HEK293 (cell line): ENCODE measurements at regions not wholly inside any gene's neighbourhood (a gene's known extent, or its start where the extent isn't known, plus 50 kb on each side); places are given as distances from the start of the nearest gene placed in this dataset.

Experiments used
- AEBP2 ChIP-seq: fragments of 450-650 bp; formaldehyde crosslinking; IDR thresholded peaks from 2 replicates; pipeline ENCODE4 v1.5.1; 2016; ENCODE audit warnings: missing biosample characterization, missing genetic modification characterization, borderline replicate concordance
- FEZF1 ChIP-seq: fragments of 450-650 bp; formaldehyde crosslinking; IDR thresholded peaks from 2 replicates; pipeline ENCODE4 v1.5.1; 2016; ENCODE audit warnings: missing biosample characterization, missing genetic modification characterization
- GLIS1 ChIP-seq: fragments of 450-650 bp; formaldehyde crosslinking; IDR thresholded peaks from 2 replicates; pipeline ENCODE4 v1.5.1; 2016; ENCODE audit warnings: missing biosample characterization, missing genetic modification characterization
- HIC1 ChIP-seq: fragments of 450-650 bp; formaldehyde crosslinking; IDR thresholded peaks from 2 replicates; pipeline ENCODE4 v1.5.1; 2016; ENCODE audit warnings: missing biosample characterization, missing genetic modification characterization
- INSM2 ChIP-seq: fragments of 450-650 bp; formaldehyde crosslinking; IDR thresholded peaks from 2 replicates; pipeline ENCODE4 v1.5.1; 2016; ENCODE audit warnings: missing biosample characterization, missing genetic modification characterization
- KLF9 ChIP-seq: fragments of 450-650 bp; formaldehyde crosslinking; IDR thresholded peaks from 2 replicates; pipeline ENCODE4 v1.5.1; 2016; ENCODE audit warnings: missing biosample characterization, missing genetic modification characterization, low read depth
- PRDM4 ChIP-seq: fragments of 450-650 bp; formaldehyde crosslinking; IDR thresholded peaks from 2 replicates; pipeline ENCODE4 v1.5.1; 2017; ENCODE audit warnings: missing biosample characterization, missing genetic modification characterization
- YY1 ChIP-seq: fragments of 450-650 bp; formaldehyde crosslinking; IDR thresholded peaks from 2 replicates; pipeline ENCODE4 v1.5.1; 2018; ENCODE audit warnings: missing biosample characterization, missing genetic modification characterization
- ZBTB49 ChIP-seq: fragments of 450-650 bp; formaldehyde crosslinking; IDR thresholded peaks from 2 replicates; pipeline ENCODE4 v1.5.1; 2016; ENCODE audit warnings: missing biosample characterization, missing genetic modification characterization, low read depth
- ZNF155 ChIP-seq: fragments of 450-650 bp; formaldehyde crosslinking; IDR thresholded peaks from 2 replicates; pipeline ENCODE4 v1.5.1; 2016; ENCODE audit warnings: missing biosample characterization, missing genetic modification characterization
- ZNF157 ChIP-seq: fragments of 450-650 bp; formaldehyde crosslinking; IDR thresholded peaks from 2 replicates; pipeline ENCODE4 v1.5.1; 2016; ENCODE audit warnings: missing biosample characterization, missing genetic modification characterization
- ZNF175 ChIP-seq: fragments of 450-650 bp; formaldehyde crosslinking; IDR thresholded peaks from 2 replicates; pipeline ENCODE4 v1.5.1; 2016; ENCODE audit warnings: missing biosample characterization, missing genetic modification characterization
- ZNF473 ChIP-seq: fragments of 450-650 bp; formaldehyde crosslinking; IDR thresholded peaks from 2 replicates; pipeline ENCODE4 v1.5.1; 2017; ENCODE audit warnings: missing biosample characterization, missing genetic modification characterization
- ZNF558 ChIP-seq: fragments of 450-650 bp; formaldehyde crosslinking; IDR thresholded peaks from 2 replicates; pipeline ENCODE4 v1.5.1; 2016; ENCODE audit warnings: missing biosample characterization, missing genetic modification characterization
- ZNF600 ChIP-seq: fragments of 450-650 bp; formaldehyde crosslinking; IDR thresholded peaks from 2 replicates; pipeline ENCODE4 v1.5.1; 2016; ENCODE audit warnings: missing biosample characterization, missing genetic modification characterization
- ZNF626 ChIP-seq: fragments of 450-650 bp; sonication (Bioruptor Pico); formaldehyde crosslinking; IDR thresholded peaks from 2 replicates; pipeline ENCODE4 v1.5.1; 2018; ENCODE audit warnings: missing biosample characterization, missing genetic modification characterization, inconsistent platforms
- ZNF654 ChIP-seq: fragments of 450-650 bp; formaldehyde crosslinking; IDR thresholded peaks from 2 replicates; pipeline ENCODE4 v1.5.1; 2016; ENCODE audit warnings: low read depth, missing biosample characterization, missing genetic modification characterization
- ZNF664 ChIP-seq: fragments of 450-650 bp; formaldehyde crosslinking; IDR thresholded peaks from 2 replicates; pipeline ENCODE4 v1.5.1; 2016; ENCODE audit warnings: missing biosample characterization, missing genetic modification characterization
- ZNF776 ChIP-seq: fragments of 450-650 bp; formaldehyde crosslinking; IDR thresholded peaks from 2 replicates; pipeline ENCODE4 v1.5.0; 2017; ENCODE audit warnings: missing biosample characterization, missing genetic modification characterization, borderline replicate concordance
- ZSCAN30 ChIP-seq: fragments of 450-650 bp; IDR thresholded peaks from 2 replicates; pipeline ENCODE4 v1.5.1; 2018; ENCODE audit warnings: missing biosample characterization, mild to moderate bottlenecking, missing genetic modification characterization, moderate library complexity
- ZSCAN4 ChIP-seq: fragments of 450-650 bp; formaldehyde crosslinking; IDR thresholded peaks from 2 replicates; pipeline ENCODE4 v1.5.1; 2017; ENCODE audit warnings: missing biosample characterization, missing genetic modification characterization
- ZXDB ChIP-seq: fragments of 450-650 bp; formaldehyde crosslinking; IDR thresholded peaks from 2 replicates; pipeline ENCODE4 v1.5.1; 2016; ENCODE audit warnings: missing biosample characterization, missing genetic modification characterization
- TF ChIP-seq, protein P1 (sequence below): fragments of 450-650 bp; formaldehyde crosslinking; IDR thresholded peaks from 2 replicates; pipeline ENCODE4 v1.5.1; 2017; ENCODE audit warnings: missing biosample characterization, missing genetic modification characterization
- TF ChIP-seq, protein P2 (sequence below): IDR thresholded peaks from 2 replicates; pipeline ENCODE4 v1.6.1; 2011; ENCODE audit warnings: mild to moderate bottlenecking, low read depth, low read length, borderline replicate concordance
- TF ChIP-seq, protein P3 (sequence below): fragments of 450-650 bp; formaldehyde crosslinking; IDR thresholded peaks from 2 replicates; pipeline ENCODE4 v1.5.1; 2016; ENCODE audit warnings: missing biosample characterization, missing genetic modification characterization

DNA sequence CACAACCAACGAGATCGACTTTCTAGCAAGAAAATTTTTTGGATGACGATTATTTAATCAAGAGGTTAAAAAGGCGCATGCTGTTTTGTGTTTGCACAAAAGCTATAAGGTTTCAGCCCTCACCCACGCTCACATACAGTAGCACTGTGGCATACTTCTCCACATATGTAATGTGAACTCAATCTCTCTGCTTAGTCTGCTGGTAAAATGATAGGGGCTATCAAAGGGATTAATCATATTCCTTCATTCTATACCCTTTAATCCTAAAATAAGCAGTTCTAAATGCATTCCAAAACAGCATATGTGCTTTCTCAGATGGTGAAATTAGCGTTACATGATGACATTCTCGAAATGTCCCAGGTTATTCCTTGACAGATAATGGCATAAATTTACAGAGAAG, 196.9 kb upstream of the PRICKLE2 start (continued):
- TF ChIP-seq PRDM4 (no peak), ZSCAN30 (no peak), GLIS1 (tag by site-specific recombination) (no peak), HIC1 (no peak), ZNF600 (peak; percentile 47; the same call in 1 of the 2 replicates), ZBTB49 (tag by site-specific recombination) (no peak), ZNF175 (tag by site-specific recombination) (no peak), ZNF776 (tag by site-specific recombination) (no peak), FEZF1 (tag by site-specific recombination) (peak; percentile 72), ZNF157 (tag by site-specific recombination) (no peak), INSM2 (tag by site-specific recombination) (no peak), ZNF558 (tag by site-specific recombination) (no peak), ZNF473 (no peak), KLF9 (tag by site-specific recombination) (no peak), YY1 (tag by site-specific recombination) (no peak), ZNF654 (tag by site-specific recombination) (no peak), ZNF664 (no peak), ZXDB (tag by site-specific recombination) (no peak), ZNF155 (tag by site-specific recombination) (no peak), ZNF626 (tag by site-specific recombination) (no peak), AEBP2 (tag by site-specific recombination) (no peak), ZSCAN4 (tag by site-specific recombination) (no peak)
- TF ChIP-seq, protein P1, sequence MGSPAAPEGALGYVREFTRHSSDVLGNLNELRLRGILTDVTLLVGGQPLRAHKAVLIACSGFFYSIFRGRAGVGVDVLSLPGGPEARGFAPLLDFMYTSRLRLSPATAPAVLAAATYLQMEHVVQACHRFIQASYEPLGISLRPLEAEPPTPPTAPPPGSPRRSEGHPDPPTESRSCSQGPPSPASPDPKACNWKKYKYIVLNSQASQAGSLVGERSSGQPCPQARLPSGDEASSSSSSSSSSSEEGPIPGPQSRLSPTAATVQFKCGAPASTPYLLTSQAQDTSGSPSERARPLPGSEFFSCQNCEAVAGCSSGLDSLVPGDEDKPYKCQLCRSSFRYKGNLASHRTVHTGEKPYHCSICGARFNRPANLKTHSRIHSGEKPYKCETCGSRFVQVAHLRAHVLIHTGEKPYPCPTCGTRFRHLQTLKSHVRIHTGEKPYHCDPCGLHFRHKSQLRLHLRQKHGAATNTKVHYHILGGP = peak; percentile 54
- TF ChIP-seq, protein P2, sequence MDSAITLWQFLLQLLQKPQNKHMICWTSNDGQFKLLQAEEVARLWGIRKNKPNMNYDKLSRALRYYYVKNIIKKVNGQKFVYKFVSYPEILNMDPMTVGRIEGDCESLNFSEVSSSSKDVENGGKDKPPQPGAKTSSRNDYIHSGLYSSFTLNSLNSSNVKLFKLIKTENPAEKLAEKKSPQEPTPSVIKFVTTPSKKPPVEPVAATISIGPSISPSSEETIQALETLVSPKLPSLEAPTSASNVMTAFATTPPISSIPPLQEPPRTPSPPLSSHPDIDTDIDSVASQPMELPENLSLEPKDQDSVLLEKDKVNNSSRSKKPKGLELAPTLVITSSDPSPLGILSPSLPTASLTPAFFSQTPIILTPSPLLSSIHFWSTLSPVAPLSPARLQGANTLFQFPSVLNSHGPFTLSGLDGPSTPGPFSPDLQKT = no peak
- TF ChIP-seq, protein P3, sequence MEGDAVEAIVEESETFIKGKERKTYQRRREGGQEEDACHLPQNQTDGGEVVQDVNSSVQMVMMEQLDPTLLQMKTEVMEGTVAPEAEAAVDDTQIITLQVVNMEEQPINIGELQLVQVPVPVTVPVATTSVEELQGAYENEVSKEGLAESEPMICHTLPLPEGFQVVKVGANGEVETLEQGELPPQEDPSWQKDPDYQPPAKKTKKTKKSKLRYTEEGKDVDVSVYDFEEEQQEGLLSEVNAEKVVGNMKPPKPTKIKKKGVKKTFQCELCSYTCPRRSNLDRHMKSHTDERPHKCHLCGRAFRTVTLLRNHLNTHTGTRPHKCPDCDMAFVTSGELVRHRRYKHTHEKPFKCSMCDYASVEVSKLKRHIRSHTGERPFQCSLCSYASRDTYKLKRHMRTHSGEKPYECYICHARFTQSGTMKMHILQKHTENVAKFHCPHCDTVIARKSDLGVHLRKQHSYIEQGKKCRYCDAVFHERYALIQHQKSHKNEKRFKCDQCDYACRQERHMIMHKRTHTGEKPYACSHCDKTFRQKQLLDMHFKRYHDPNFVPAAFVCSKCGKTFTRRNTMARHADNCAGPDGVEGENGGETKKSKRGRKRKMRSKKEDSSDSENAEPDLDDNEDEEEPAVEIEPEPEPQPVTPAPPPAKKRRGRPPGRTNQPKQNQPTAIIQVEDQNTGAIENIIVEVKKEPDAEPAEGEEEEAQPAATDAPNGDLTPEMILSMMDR (tag by site-specific recombination) = no peak
